Endothelial cell of umbilical vein (primary cell): ENCODE measurements at regions not wholly inside any gene's neighbourhood (a gene's known extent, or its start where the extent isn't known, plus 50 kb on each side); places are given as distances from the start of the nearest gene placed in this dataset.

Experiments
- BruUV-seq: library from RNA; stranded (reverse); fragments of 400-500 nt; replicated peaks from 2 replicates; lab custom pipeline; 2021; lab: Mats Ljungman, UMichigan
- CTCF ChIA-PET: fragments of 300-600, 350-600 bp; sonication (Branson Sonifier 250); formaldehyde crosslinking; loops from one replicate; lab custom pipeline; 2021; ENCODE audit warnings: antibody characterized with exemption, inconsistent platforms; lab: Charles Lee
- POLR2A ChIA-PET: fragments of 300-600, 350-600 bp; sonication (Branson Sonifier 250); formaldehyde crosslinking; loops from one replicate; lab custom pipeline; 2021; ENCODE audit warnings: antibody characterized with exemption, inconsistent platforms; lab: Charles Lee
- DNase-seq: peaks from one replicate; pipeline ENCODE4 v3.0.0-alpha.2; 2011; ENCODE audit warnings: low read depth, low spot score
- FAIRE-seq: peaks from 2 replicates; lab custom pipeline; 2011; peaks lifted over from hg19 to GRCh38; lab: Jason Lieb, UNC
- H2AFZ ChIP-seq: 2 replicates; pipeline ENCODE4 v1.6.0; 2012; ENCODE audit warnings: low read depth, low read length, control low read depth, inconsistent platforms
- H3K27ac ChIP-seq: 2 replicates; pipeline ENCODE4 v1.5.1; 2011; ENCODE audit warnings: low read depth, mild to moderate bottlenecking, control low read depth, low read length, moderate library complexity; ENCODE audit not compliant: insufficient read depth
- H3K27me3 ChIP-seq, 2 experiments: 2 replicates each; pipeline versions ENCODE4 v1.6.0 to v1.6.1; 2011; ENCODE audit warnings: low read length in 2 of 2, mixed read lengths in 1 of 2; ENCODE audit not compliant: control insufficient read depth in 2 of 2, insufficient read depth in 2 of 2
- H3K36me3 ChIP-seq, 2 experiments: 2 replicates in 1 of 2; 3 replicates in 1 of 2; pipeline ENCODE4 v1.5.1; 2011; ENCODE audit warnings: low read length in 2 of 2, mild to moderate bottlenecking in 1 of 2, moderate library complexity in 1 of 2; ENCODE audit not compliant: control insufficient read depth in 2 of 2, insufficient read depth in 2 of 2; ENCODE audit errors: extremely low read depth in 1 of 2
- H3K4me1 ChIP-seq: 3 replicates; pipeline ENCODE4 v1.5.1; 2011; ENCODE audit warnings: mild to moderate bottlenecking, low read length; ENCODE audit not compliant: control insufficient read depth, insufficient read depth; ENCODE audit errors: extremely low read depth
- H3K4me2 ChIP-seq: 2 replicates; pipeline ENCODE4 v1.6.1; 2011; ENCODE audit warnings: low read length, control low read depth, mixed read lengths; ENCODE audit not compliant: insufficient read depth
- H3K4me3 ChIP-seq, 3 experiments: fragments of 200-600 bp in 1 of 3; sonication (generic), shearing (Covaris generic) in 1 of 3; replicated peaks in 1 of 3; 2 replicates each; pipeline ENCODE4 v1.5.1; 2011 to 2016; ENCODE audit warnings: control low read depth in 3 of 3, low read length in 3 of 3, mild to moderate bottlenecking in 2 of 3, inconsistent platforms in 1 of 3, low read depth in 1 of 3, moderate library complexity in 1 of 3; ENCODE audit not compliant: insufficient read depth in 1 of 3
- H3K79me2 ChIP-seq: 2 replicates; pipeline ENCODE4 v1.6.0; 2012; ENCODE audit warnings: low read length, inconsistent platforms; ENCODE audit not compliant: control insufficient read depth, insufficient read depth
- H3K9ac ChIP-seq: replicated peaks from 2 replicates; pipeline ENCODE3; 2011; ENCODE audit warnings: low read length, control low read depth; ENCODE audit not compliant: insufficient read depth; ENCODE audit errors: extremely low read depth
- H3K9me1 ChIP-seq: replicated peaks from 3 replicates; pipeline ENCODE4 v1.6.0; 2011; ENCODE audit warnings: mild to moderate bottlenecking, low read length; ENCODE audit not compliant: control insufficient read depth, insufficient read depth; ENCODE audit errors: extremely low read depth
- H3K9me3 ChIP-seq: replicated peaks from 2 replicates; pipeline ENCODE4 v1.5.1; 2012; ENCODE audit warnings: low read length, inconsistent platforms; ENCODE audit not compliant: control insufficient read depth, insufficient read depth
- H4K20me1 ChIP-seq: replicated peaks from 2 replicates; pipeline ENCODE3; 2011; ENCODE audit warnings: mild to moderate bottlenecking, low read length; ENCODE audit not compliant: control insufficient read depth, insufficient read depth; ENCODE audit errors: extremely low read depth
- CTCF ChIP-seq, 2 donors: IDR thresholded peaks; 1 replicate in 1 of 2; 2 replicates in 1 of 2; pipeline ENCODE4 v1.5.1; 2011; ENCODE audit warnings: low read length in 2 of 2, mild to moderate bottlenecking in 2 of 2, moderate library complexity in 2 of 2, control low read depth in 1 of 2, inconsistent platforms in 1 of 2, low read depth in 1 of 2; ENCODE audit not compliant: insufficient read depth in 1 of 2; ENCODE audit errors: extremely low read depth in 1 of 2
- EZH2 ChIP-seq: IDR thresholded peaks from 2 replicates; pipeline ENCODE4 v1.6.1; 2012; ENCODE audit warnings: borderline replicate concordance, low read depth, mild to moderate bottlenecking, moderate library complexity, low read length, inconsistent platforms; ENCODE audit not compliant: severe bottlenecking
- GATA2 ChIP-seq: IDR thresholded peaks from 2 replicates; pipeline ENCODE4 v1.7.0; 2011; ENCODE audit warnings: low read depth, mild to moderate bottlenecking, moderate library complexity, mixed read lengths, low read length; ENCODE audit not compliant: insufficient read length, insufficient read depth
- MAX ChIP-seq: IDR thresholded peaks from 2 replicates; pipeline ENCODE4 v1.6.1; 2011; ENCODE audit not compliant: insufficient read depth, insufficient read length
- POLR2AphosphoS5 ChIP-seq: IDR thresholded peaks from 2 replicates; pipeline ENCODE4 v1.6.1; 2012; ENCODE audit warnings: low read depth, mild to moderate bottlenecking, control low read depth, low read length, moderate library complexity; ENCODE audit not compliant: insufficient read depth
- dilution Hi-C: fragments of 300-500 bp; cut with MboI; formaldehyde crosslinking; loops from one replicate; pipeline ENCODE4 v1.15.0; 2019; ENCODE audit warnings: low sequenced_read_pairs; ENCODE audit not compliant: extremely low pct_ligation_motif_present
- intact Hi-C: fragments of 100-400 bp; cut with micrococcal nuclease; formaldehyde crosslinking; loops from one replicate; pipeline ENCODE4 v1.10.0; 2022

GRCh38 chr20:43244647-43245046 is 54.9 kb upstream of the PTPRT start:
- CTCF ChIA-PET = no interaction called here

More at GRCh38 chr20:43244647-43245046, 54.9 kb upstream of the PTPRT start:
- no peaks in the 10 kb centered on the region for H3K36me3 ChIP-seq
- H3K4me1 ChIP-seq = no peaks in the 10 kb centered on the region
- H3K27me3 ChIP-seq = no peaks in the 10 kb centered on the region
- H3K4me2 ChIP-seq = no peak overlapping the region
- no peak overlapping the region for H3K4me3 ChIP-seq
- H4K20me1 ChIP-seq = no peaks in the 10 kb centered on the region
- no peak overlapping the region for H3K27ac ChIP-seq
- H3K9me1 ChIP-seq = no peaks in the 10 kb centered on the region
- dilution Hi-C loops (no loop called here), intact Hi-C loops (no loop called here)
- H2AFZ ChIP-seq = no peak overlapping the region
- FAIRE-seq = no peak
- BruUV-seq = no TSS peak
- H3K9me3 ChIP-seq = peaks cover 6% of the 10 kb centered on the region
- TF ChIP-seq GATA2 (no peak), CTCF (IDR thresholded peaks at IDR 0.05; ENCODE audit: extremely low read depth in 1 of 2, insufficient read depth in 1 of 2, low read depth in 1 of 2, low read length in 2 of 2) (no peak), POLR2AphosphoS5 (no peak), MAX (no peak), EZH2 (no peak)
- DNase-seq = no peak
- H3K79me2 ChIP-seq = no peaks in the 10 kb centered on the region
- no peak overlapping the region for H3K9ac ChIP-seq
- POLR2A ChIA-PET = no interaction called here
